WTC11 (cell line): ENCODE measurements at regions not wholly inside any gene's neighbourhood (a gene's known extent, or its start where the extent isn't known, plus 50 kb on each side); places are given as distances from the start of the nearest gene placed in this dataset.

ENCODE experiments used
- ATAC-seq: fragments of 200-7000 bp; cut with Tn5 transposase; 2 replicates; pipeline ENCODE4 v1.10.0; 2021; ENCODE audit warnings: mild to moderate bottlenecking, moderate library complexity
- CTCF ChIA-PET: fragments of 300-600 bp; sonication (Branson Sonifier 250); formaldehyde crosslinking; loops from one replicate; lab custom pipeline; 2021; ENCODE audit warnings: antibody characterized with exemption; lab: Charles Lee
- POLR2A ChIA-PET: fragments of 350-600 bp; sonication (Branson Sonifier 250); formaldehyde crosslinking; loops from one replicate; lab custom pipeline; 2021; ENCODE audit warnings: antibody characterized with exemption; lab: Charles Lee
- DNase-seq: peaks from one replicate; pipeline ENCODE4 v3.0.0; 2021; ENCODE audit warnings: low spot score
- H3K27ac Mint-ChIP-seq: 2 replicates; pipeline ENCODE4 v1.8.0; 2021; ENCODE audit warnings: mixed read lengths
- H3K27me3 Mint-ChIP-seq: 2 replicates; pipeline ENCODE4 v1.8.0; 2021; ENCODE audit warnings: low read depth, mild to moderate bottlenecking, moderate library complexity, mixed read lengths
- H3K36me3 Mint-ChIP-seq: 2 replicates; pipeline ENCODE4 v1.8.0; 2021; ENCODE audit warnings: mixed read lengths
- H3K4me1 Mint-ChIP-seq: 2 replicates; pipeline ENCODE4 v1.8.0; 2022; ENCODE audit warnings: mixed read lengths
- H3K4me3 Mint-ChIP-seq: 2 replicates; pipeline ENCODE4 v1.8.0; 2021; ENCODE audit warnings: mild to moderate bottlenecking, moderate library complexity, mixed read lengths
- H3K9me3 Mint-ChIP-seq: 2 replicates; pipeline ENCODE4 v1.8.0; 2021; ENCODE audit warnings: mixed read lengths
- ATF1 ChIP-seq: sonication (generic); formaldehyde crosslinking; IDR thresholded peaks from 2 replicates; pipeline ENCODE4 v1.8.1; 2023; ENCODE audit warnings: mild to moderate bottlenecking, moderate library complexity, missing genetic modification reagents
- ATF3 ChIP-seq: sonication (generic); formaldehyde crosslinking; conservative IDR thresholded peaks from 2 replicates; pipeline ENCODE4 v1.8.1; 2022; ENCODE audit warnings: mild to moderate bottlenecking, missing genetic modification reagents
- CBFB ChIP-seq: sonication (generic); formaldehyde crosslinking; IDR thresholded peaks from 2 replicates; pipeline ENCODE4 v1.8.1; 2022; ENCODE audit warnings: mild to moderate bottlenecking, low read depth, missing genetic modification reagents
- CREB1 ChIP-seq: sonication (generic); formaldehyde crosslinking; IDR thresholded peaks from 2 replicates; pipeline ENCODE4 v1.8.0; 2023; ENCODE audit warnings: mild to moderate bottlenecking, missing genetic modification reagents
- E2F4 ChIP-seq: sonication (generic); formaldehyde crosslinking; IDR thresholded peaks from 2 replicates; pipeline ENCODE4 v1.8.1; 2022; ENCODE audit warnings: low read depth, mild to moderate bottlenecking, moderate library complexity, missing genetic modification reagents, borderline replicate concordance
- FOXJ3 ChIP-seq: sonication (generic); formaldehyde crosslinking; IDR thresholded peaks from 2 replicates; pipeline ENCODE4 v1.9.0; 2021; ENCODE audit warnings: missing genetic modification reagents, mild to moderate bottlenecking, borderline replicate concordance
- GRHL2 ChIP-seq: fragments of 250-450 bp; sonication (Bioruptor Pico); IDR thresholded peaks from 2 replicates; pipeline ENCODE4 v1.8.0; 2022; ENCODE audit warnings: mild to moderate bottlenecking, moderate library complexity; ENCODE audit not compliant: insufficient replicate concordance, severe bottlenecking
- GTF2I ChIP-seq: fragments of 250-450 bp; sonication (Bioruptor Pico); conservative IDR thresholded peaks from 2 replicates; pipeline ENCODE4 v1.4.0; 2021; ENCODE audit warnings: mild to moderate bottlenecking
- HMGA2 ChIP-seq: fragments of 250-450 bp; sonication (Bioruptor Pico); IDR thresholded peaks from 2 replicates; pipeline ENCODE4 v1.4.0; 2021; ENCODE audit warnings: mild to moderate bottlenecking, moderate library complexity
- MXD4 ChIP-seq: fragments of 250-450 bp; sonication (Bioruptor Pico); IDR thresholded peaks from 2 replicates; pipeline ENCODE4 v1.8.0; 2021; ENCODE audit warnings: mild to moderate bottlenecking, moderate library complexity, borderline replicate concordance
- NFATC4 ChIP-seq: fragments of 250-450 bp; sonication (Bioruptor Pico); IDR thresholded peaks from 2 replicates; pipeline ENCODE4 v1.9.0; 2021; ENCODE audit warnings: mild to moderate bottlenecking
- NFE2L1 ChIP-seq: sonication (generic); formaldehyde crosslinking; IDR thresholded peaks from 2 replicates; pipeline ENCODE4 v1.8.1; 2023; ENCODE audit warnings: missing genetic modification reagents
- NR1H2 ChIP-seq: sonication (generic); formaldehyde crosslinking; IDR thresholded peaks from 2 replicates; pipeline ENCODE4 v1.9.0; 2021; ENCODE audit warnings: mild to moderate bottlenecking, moderate library complexity, missing genetic modification reagents
- NR2C2 ChIP-seq: sonication (generic); formaldehyde crosslinking; IDR thresholded peaks from 2 replicates; pipeline ENCODE4 v1.8.0; 2022; ENCODE audit warnings: mild to moderate bottlenecking, missing genetic modification reagents
- SMAD3 ChIP-seq: sonication (generic); formaldehyde crosslinking; IDR thresholded peaks from 2 replicates; pipeline ENCODE4 v1.8.0; 2022; ENCODE audit warnings: missing genetic modification reagents, mild to moderate bottlenecking, borderline replicate concordance
- ZNF121 ChIP-seq: sonication (generic); formaldehyde crosslinking; IDR thresholded peaks from 2 replicates; pipeline ENCODE4 v1.8.0; 2023; ENCODE audit warnings: missing genetic modification reagents
- ZNF232 ChIP-seq: sonication (generic); formaldehyde crosslinking; IDR thresholded peaks from 2 replicates; pipeline ENCODE4 v1.8.0; 2022; ENCODE audit warnings: mild to moderate bottlenecking, missing genetic modification reagents
- ZNF317 ChIP-seq: sonication (generic); formaldehyde crosslinking; IDR thresholded peaks from 2 replicates; pipeline ENCODE4 v1.8.1; 2023; ENCODE audit warnings: low read depth, mild to moderate bottlenecking, moderate library complexity, missing genetic modification reagents, borderline replicate concordance
- ZNF396 ChIP-seq: fragments of 250-450 bp; sonication (Bioruptor Pico); IDR thresholded peaks from 2 replicates; pipeline ENCODE4 v1.8.0; 2021; ENCODE audit warnings: mild to moderate bottlenecking, moderate library complexity, borderline replicate concordance
- TF ChIP-seq, protein P1 (sequence below): sonication (generic); formaldehyde crosslinking; IDR thresholded peaks from 2 replicates; pipeline ENCODE4 v1.8.1; 2023; ENCODE audit warnings: mild to moderate bottlenecking, missing genetic modification reagents
- TF ChIP-seq, protein P2 (sequence below): sonication (generic); formaldehyde crosslinking; IDR thresholded peaks from 2 replicates; pipeline ENCODE4 v1.8.0; 2022; ENCODE audit warnings: missing genetic modification reagents
- TF ChIP-seq, protein P3 (sequence below): sonication (generic); formaldehyde crosslinking; IDR thresholded peaks from 2 replicates; pipeline ENCODE4 v1.8.0; 2022; ENCODE audit warnings: mild to moderate bottlenecking, missing genetic modification reagents
- TF ChIP-seq, protein P4 (sequence below): sonication (generic); formaldehyde crosslinking; IDR thresholded peaks from 2 replicates; pipeline ENCODE4 v1.8.1; 2022; ENCODE audit warnings: mild to moderate bottlenecking, missing genetic modification reagents, moderate library complexity, borderline replicate concordance
- TF ChIP-seq, protein P5 (sequence below): sonication (generic); formaldehyde crosslinking; IDR thresholded peaks from 2 replicates; pipeline ENCODE4 v1.8.1; 2023; ENCODE audit warnings: mild to moderate bottlenecking, missing genetic modification reagents

DNA sequence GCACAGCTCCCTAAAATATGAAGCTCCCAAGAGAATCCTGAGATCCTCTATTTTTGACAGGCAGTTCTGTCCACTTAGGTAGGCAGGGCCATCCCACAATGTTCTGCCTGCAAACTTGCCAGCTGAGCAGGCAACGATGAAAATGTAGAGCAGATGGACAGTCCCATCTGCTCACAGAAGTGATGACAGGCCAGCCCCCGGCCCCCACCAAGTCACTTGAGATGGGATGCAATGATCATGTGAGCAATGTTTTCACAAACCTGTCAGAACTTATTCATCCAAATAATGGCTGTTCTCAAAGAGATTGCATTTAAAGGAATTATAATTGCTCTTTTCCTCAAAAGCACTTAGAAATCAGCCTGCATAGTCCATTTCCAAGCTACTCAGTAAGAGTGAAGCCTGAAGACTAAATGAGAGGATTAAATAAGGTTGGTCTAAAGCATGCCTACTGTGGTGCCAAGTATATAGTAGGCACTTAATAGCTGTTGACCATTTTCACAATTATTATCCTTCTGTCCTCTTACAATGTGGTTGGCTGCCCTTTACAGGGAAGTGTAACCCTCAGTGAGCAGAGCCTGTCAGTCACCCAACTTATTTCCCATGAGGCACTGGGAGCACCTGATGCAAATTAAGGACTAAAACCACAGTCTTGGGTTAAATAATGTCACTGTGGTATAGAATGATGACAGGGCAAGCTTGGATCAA, 301.2 kb downstream of the FGFR2 start:
- Mint-ChIP-seq H3K4me1 (peaks cover 11% of the 10 kb centered on the region), H3K36me3 (no peaks in the 10 kb centered on the region; the same call in 1 of the 2 replicates), H3K27ac (no peak overlapping the region), H3K4me3 (no peak overlapping the region), H3K27me3 (peaks cover 5% of the 10 kb centered on the region), H3K9me3 (peaks cover 15% of the 10 kb centered on the region)
- DNase-seq (no peak), ATAC-seq (no peak)
- ChIA-PET POLR2A (no interaction called here), CTCF (no interaction called here)
- TF ChIP-seq SMAD3 (CRISPR knock-in tag), result no peak
- no peak for TF ChIP-seq CBFB (CRISPR knock-in tag)
- TF ChIP-seq ZNF121 (CRISPR knock-in tag), result no peak
- TF ChIP-seq E2F4 (CRISPR knock-in tag), result no peak
- no peak for TF ChIP-seq NR1H2 (CRISPR knock-in tag)
- no peak for TF ChIP-seq CREB1 (CRISPR knock-in tag)
- TF ChIP-seq ZNF317 (CRISPR knock-in tag), result no peak
- TF ChIP-seq, protein P1, sequence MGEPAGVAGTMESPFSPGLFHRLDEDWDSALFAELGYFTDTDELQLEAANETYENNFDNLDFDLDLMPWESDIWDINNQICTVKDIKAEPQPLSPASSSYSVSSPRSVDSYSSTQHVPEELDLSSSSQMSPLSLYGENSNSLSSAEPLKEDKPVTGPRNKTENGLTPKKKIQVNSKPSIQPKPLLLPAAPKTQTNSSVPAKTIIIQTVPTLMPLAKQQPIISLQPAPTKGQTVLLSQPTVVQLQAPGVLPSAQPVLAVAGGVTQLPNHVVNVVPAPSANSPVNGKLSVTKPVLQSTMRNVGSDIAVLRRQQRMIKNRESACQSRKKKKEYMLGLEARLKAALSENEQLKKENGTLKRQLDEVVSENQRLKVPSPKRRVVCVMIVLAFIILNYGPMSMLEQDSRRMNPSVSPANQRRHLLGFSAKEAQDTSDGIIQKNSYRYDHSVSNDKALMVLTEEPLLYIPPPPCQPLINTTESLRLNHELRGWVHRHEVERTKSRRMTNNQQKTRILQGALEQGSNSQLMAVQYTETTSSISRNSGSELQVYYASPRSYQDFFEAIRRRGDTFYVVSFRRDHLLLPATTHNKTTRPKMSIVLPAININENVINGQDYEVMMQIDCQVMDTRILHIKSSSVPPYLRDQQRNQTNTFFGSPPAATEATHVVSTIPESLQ (CRISPR knock-in tag), result no peak
- no peak for TF ChIP-seq HMGA2 (CRISPR knock-in tag)
- TF ChIP-seq NR2C2 (CRISPR knock-in tag), result no peak
- TF ChIP-seq GRHL2 (CRISPR knock-in tag), result no peak
- no peak for TF ChIP-seq MXD4 (CRISPR knock-in tag)
- no peak for TF ChIP-seq GTF2I
- TF ChIP-seq, protein P2, sequence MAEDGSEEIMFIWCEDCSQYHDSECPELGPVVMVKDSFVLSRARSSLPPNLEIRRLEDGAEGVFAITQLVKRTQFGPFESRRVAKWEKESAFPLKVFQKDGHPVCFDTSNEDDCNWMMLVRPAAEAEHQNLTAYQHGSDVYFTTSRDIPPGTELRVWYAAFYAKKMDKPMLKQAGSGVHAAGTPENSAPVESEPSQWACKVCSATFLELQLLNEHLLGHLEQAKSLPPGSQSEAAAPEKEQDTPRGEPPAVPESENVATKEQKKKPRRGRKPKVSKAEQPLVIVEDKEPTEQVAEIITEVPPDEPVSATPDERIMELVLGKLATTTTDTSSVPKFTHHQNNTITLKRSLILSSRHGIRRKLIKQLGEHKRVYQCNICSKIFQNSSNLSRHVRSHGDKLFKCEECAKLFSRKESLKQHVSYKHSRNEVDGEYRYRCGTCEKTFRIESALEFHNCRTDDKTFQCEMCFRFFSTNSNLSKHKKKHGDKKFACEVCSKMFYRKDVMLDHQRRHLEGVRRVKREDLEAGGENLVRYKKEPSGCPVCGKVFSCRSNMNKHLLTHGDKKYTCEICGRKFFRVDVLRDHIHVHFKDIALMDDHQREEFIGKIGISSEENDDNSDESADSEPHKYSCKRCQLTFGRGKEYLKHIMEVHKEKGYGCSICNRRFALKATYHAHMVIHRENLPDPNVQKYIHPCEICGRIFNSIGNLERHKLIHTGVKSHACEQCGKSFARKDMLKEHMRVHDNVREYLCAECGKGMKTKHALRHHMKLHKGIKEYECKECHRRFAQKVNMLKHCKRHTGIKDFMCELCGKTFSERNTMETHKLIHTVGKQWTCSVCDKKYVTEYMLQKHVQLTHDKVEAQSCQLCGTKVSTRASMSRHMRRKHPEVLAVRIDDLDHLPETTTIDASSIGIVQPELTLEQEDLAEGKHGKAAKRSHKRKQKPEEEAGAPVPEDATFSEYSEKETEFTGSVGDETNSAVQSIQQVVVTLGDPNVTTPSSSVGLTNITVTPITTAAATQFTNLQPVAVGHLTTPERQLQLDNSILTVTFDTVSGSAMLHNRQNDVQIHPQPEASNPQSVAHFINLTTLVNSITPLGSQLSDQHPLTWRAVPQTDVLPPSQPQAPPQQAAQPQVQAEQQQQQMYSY (CRISPR knock-in tag), result no peak
- TF ChIP-seq NFATC4, result no peak
- TF ChIP-seq, protein P3, sequence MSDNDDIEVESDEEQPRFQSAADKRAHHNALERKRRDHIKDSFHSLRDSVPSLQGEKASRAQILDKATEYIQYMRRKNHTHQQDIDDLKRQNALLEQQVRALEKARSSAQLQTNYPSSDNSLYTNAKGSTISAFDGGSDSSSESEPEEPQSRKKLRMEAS (CRISPR knock-in tag), result no peak
- TF ChIP-seq NFE2L1 (CRISPR knock-in tag), result no peak

GRCh38 chr10:121300723-121301122, 297.5 kb downstream of the FGFR2 start:
- POLR2A ChIA-PET, result no interaction called here
- Mint-ChIP-seq H3K4me1 (peaks cover 25% of the 10 kb centered on the region), H3K27me3 (no peaks in the 10 kb centered on the region), H3K27ac (no peak overlapping the region), H3K4me3 (no peak overlapping the region), H3K36me3 (no peaks in the 10 kb centered on the region; the same call in 1 of the 2 replicates), H3K9me3 (peaks cover 6% of the 10 kb centered on the region; the same call in 1 of the 2 replicates)
- ATAC-seq (no peak), DNase-seq (no peak)
- CTCF ChIA-PET, result no interaction called here
- TF ChIP-seq, protein P4, sequence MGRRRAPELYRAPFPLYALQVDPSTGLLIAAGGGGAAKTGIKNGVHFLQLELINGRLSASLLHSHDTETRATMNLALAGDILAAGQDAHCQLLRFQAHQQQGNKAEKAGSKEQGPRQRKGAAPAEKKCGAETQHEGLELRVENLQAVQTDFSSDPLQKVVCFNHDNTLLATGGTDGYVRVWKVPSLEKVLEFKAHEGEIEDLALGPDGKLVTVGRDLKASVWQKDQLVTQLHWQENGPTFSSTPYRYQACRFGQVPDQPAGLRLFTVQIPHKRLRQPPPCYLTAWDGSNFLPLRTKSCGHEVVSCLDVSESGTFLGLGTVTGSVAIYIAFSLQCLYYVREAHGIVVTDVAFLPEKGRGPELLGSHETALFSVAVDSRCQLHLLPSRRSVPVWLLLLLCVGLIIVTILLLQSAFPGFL (CRISPR knock-in tag), result no peak
- TF ChIP-seq, protein P3 (CRISPR knock-in tag), result no peak
- no peak for TF ChIP-seq ATF1 (CRISPR knock-in tag)
- TF ChIP-seq, protein P5, sequence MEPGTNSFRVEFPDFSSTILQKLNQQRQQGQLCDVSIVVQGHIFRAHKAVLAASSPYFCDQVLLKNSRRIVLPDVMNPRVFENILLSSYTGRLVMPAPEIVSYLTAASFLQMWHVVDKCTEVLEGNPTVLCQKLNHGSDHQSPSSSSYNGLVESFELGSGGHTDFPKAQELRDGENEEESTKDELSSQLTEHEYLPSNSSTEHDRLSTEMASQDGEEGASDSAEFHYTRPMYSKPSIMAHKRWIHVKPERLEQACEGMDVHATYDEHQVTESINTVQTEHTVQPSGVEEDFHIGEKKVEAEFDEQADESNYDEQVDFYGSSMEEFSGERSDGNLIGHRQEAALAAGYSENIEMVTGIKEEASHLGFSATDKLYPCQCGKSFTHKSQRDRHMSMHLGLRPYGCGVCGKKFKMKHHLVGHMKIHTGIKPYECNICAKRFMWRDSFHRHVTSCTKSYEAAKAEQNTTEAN, result no peak
- TF ChIP-seq FOXJ3 (CRISPR knock-in tag), result no peak
- no peak for TF ChIP-seq CREB1 (CRISPR knock-in tag)
- TF ChIP-seq ZNF232, result no peak
- TF ChIP-seq ATF3 (CRISPR knock-in tag), result no peak
- no peak for TF ChIP-seq GTF2I
- no peak for TF ChIP-seq ZNF396
